Fibroblast of villous mesenchyme (primary cell): ENCODE measurements at regions not wholly inside any gene's neighbourhood (a gene's known extent, or its start where the extent isn't known, plus 50 kb on each side); places are given as distances from the start of the nearest gene placed in this dataset.

Experiments used
- DNase-seq: peaks from one replicate; pipeline ENCODE4 v3.0.0-alpha.2; 2010; ENCODE audit warnings: low read depth
- H3K4me3 ChIP-seq: 2 replicates; pipeline ENCODE4 v1.5.1; 2011; ENCODE audit warnings: low read depth, mild to moderate bottlenecking, low read length
- TF ChIP-seq, protein P1 (sequence below): IDR thresholded peaks from 2 replicates; pipeline ENCODE4 v1.5.1; 2012; ENCODE audit warnings: low read depth, mild to moderate bottlenecking, low read length; ENCODE audit not compliant: insufficient read depth

DNA sequence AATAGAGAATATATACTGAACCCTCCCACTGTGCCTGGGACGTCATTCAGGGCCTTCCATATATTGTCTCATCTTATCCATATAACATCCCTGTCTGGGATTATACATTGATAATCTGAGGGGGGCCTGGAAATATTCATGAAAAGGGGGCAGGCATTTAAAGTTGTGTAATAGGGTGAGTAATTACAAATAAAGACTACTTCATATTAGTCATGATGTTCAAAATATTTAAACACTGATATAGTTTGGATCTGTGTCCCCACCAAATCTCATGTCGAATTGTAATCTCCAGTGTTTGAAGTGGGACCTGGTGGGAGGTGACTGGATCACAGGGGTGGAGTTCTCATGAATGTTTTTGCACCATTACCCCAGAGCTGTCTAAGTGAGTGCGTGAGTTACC is 97.8 kb downstream of the AQP9 start:
- TF ChIP-seq, protein P1, sequence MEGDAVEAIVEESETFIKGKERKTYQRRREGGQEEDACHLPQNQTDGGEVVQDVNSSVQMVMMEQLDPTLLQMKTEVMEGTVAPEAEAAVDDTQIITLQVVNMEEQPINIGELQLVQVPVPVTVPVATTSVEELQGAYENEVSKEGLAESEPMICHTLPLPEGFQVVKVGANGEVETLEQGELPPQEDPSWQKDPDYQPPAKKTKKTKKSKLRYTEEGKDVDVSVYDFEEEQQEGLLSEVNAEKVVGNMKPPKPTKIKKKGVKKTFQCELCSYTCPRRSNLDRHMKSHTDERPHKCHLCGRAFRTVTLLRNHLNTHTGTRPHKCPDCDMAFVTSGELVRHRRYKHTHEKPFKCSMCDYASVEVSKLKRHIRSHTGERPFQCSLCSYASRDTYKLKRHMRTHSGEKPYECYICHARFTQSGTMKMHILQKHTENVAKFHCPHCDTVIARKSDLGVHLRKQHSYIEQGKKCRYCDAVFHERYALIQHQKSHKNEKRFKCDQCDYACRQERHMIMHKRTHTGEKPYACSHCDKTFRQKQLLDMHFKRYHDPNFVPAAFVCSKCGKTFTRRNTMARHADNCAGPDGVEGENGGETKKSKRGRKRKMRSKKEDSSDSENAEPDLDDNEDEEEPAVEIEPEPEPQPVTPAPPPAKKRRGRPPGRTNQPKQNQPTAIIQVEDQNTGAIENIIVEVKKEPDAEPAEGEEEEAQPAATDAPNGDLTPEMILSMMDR = no peak
- no peak for DNase-seq
- no peak overlapping the region for H3K4me3 ChIP-seq

DNA sequence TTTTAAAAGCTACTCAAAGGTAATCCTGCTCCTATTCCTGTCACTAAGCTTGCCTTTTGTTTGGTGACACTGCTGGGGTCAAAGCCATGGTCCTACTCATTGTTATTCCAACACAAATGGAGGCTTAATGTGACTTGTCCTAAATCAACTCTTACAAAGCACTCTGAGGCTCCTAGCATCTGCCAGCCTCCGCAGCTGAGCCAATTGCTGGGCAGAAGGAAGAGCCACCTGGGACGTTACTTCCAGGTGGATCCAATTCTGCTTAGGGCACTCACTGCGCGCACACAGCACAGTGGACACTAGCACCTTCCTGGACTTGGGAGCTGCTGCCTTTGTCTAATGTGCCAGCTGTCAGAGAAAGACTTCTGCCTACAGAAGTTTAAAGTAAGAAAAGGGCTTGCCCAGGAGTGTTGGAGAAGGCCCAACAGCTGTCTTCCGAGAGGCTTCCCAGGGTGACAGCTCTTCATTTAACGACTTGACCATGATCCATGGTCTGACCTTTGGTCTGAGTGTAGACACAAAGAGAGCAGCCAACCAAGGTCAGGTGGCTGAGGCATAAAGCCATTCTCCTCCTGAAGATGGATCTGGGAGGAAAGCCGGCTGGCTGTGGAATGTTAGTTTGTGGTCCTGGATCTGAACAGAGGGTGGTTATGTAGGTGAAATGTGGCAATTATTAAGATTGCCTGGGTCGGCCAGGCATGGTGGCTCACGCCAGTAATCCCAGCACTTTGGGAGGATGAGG is 102.2 kb downstream of the AQP9 start:
- H3K4me3 ChIP-seq = no peak overlapping the region
- no peak for DNase-seq
- TF ChIP-seq, protein P1 = no peak

DNA sequence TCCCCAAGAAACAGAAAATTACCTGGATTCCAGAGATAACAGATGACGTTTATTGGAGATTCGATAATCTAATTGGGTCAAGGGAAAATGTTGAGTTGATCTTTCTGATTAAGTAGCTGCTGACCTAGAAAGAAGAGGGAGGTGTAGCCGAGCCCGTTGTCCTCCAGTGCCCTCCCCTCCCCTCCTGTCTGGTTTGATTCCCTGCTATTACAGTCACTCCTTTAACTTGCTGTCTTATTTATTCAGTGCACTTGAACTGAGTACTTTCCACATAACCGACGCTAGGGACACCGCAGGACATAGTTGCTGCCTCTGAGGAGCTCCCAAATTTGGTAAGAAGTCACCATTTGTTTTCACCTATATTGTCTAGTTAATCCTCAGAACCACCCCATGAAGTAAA is 103.7 kb downstream of the AQP9 start:
- H3K4me3 ChIP-seq = no peak overlapping the region
- TF ChIP-seq, protein P1 = peak; percentile 10
- DNase-seq = no peak

DNA sequence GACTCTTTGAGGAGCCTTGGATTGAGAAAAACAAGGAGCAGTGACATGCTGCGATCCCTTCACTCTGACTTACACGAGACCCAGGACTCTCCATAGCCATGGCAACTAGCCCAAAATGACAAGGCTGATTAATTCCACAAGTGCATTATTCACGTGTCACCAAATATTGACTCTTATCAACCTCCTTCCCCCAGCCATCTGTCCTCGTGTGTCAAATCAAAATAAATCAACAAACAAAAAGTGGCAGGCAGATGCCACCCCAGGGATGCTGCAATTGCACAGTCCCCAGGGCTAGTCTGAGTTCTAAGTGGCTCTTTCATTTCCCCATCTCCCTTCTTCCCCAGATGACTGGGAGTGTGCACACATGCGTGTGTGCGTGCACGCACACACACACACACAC is 104.9 kb downstream of the AQP9 start:
- no peak for DNase-seq
- TF ChIP-seq, protein P1 = no peak
- no peak overlapping the region for H3K4me3 ChIP-seq

DNA sequence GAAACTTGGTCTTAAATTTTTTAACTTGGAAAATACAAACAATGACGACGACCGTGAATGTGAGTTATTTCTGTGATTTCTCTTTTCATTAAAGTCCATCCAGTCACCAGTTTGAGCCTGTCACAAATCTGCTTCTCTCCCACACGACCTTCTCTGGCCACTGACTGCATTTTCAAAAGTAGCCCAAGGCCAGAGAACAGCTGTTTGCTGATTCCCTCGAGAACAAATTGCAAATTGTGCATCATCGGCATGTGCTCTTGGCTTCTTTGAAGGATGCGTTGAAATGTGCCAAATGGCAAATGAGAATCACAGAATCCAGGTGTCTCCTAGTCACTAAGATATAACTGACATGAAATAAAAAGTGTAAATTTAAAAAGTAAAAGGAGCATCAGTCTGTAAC is 106.4 kb downstream of the AQP9 start:
- DNase-seq = no peak
- TF ChIP-seq, protein P1 = no peak
- H3K4me3 ChIP-seq = no peak overlapping the region

DNA sequence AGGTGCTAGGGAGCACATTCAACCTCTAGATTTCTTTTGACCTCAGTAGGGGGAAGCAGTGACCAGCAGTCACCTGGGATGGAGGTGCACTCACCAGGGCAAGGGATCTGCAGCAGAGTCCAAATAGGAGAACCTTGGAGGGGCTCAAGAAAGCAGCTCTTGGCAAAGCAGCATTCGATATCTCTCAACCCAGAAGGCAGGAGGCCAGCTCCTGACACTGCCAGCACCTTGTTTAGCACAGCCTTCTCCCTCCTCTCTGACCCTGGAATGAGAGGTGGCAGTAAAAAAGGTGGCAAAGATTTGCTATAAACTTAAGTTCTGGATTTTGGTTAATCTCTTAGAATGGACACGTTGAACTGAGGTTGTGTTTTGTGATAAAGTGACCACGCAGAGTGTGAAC is 107.9 kb downstream of the AQP9 start:
- no peak for DNase-seq
- H3K4me3 ChIP-seq = no peak overlapping the region
- TF ChIP-seq, protein P1 = no peak
